ENCODE measurements at regions not wholly inside any gene's neighbourhood (a gene's known extent, or its start where the extent isn't known, plus 50 kb on each side); places are given as distances from the start of the nearest gene placed in this dataset.

DNA sequence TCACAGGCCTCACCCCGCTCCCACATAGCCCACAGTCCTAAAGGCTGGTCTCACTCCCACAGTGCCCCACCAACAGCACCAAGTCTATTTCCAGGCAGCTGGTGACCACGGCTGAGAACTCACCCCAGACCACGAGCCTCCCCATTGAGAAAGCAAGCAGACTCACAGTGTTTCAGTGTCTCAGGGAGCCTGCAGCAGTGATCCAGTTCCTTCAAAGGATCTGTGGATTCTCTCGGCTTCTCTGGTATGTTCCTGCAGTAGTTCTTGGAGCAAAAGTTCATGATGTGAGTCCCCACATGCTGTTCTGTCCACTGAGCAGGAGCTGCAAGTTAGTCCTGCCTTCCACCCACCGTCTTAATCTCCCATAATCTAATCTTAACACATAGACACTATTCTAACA is 185.3 kb upstream of the CDH6 start:
- TF ChIP-seq SIN3A (conservative IDR thresholded peaks at IDR 0.05 in 1 of 2, IDR thresholded peaks at IDR 0.05 in 1 of 2; ENCODE audit: low read depth in 1 of 2, low read length in 2 of 2) (no peak), CTCF (IDR thresholded peaks at IDR 0.05; ENCODE audit: control extremely low read depth in 1 of 3, insufficient read depth in 1 of 3, low read depth in 1 of 3, low read length in 3 of 3) (no peak), YY1 (IDR thresholded peaks at IDR 0.05; ENCODE audit: low read depth, low read length) (no peak), EGR1 (IDR thresholded peaks at IDR 0.05; ENCODE audit: borderline replicate concordance, low read depth, low read length) (no peak), RFX5 (IDR thresholded peaks at IDR 0.05; ENCODE audit: borderline replicate concordance, low read depth, low read length) (no peak), KDM1A (IDR thresholded peaks at IDR 0.05; ENCODE audit: borderline replicate concordance, low read length) (no peak), SRF (IDR thresholded peaks at IDR 0.05; ENCODE audit: low read depth, low read length) (no peak), BCL11A (IDR thresholded peaks at IDR 0.05; ENCODE audit: low read depth in 2 of 2, low read length in 2 of 2) (no peak), JUND (IDR thresholded peaks at IDR 0.05; ENCODE audit: low read length) (no peak), CHD2 (IDR thresholded peaks at IDR 0.05; ENCODE audit: low read length) (no peak), TCF12 (IDR thresholded peaks at IDR 0.05; ENCODE audit: low read depth, low read length) (no peak)

All from H1 (cell line).